CD8-positive, alpha-beta memory T cell (primary cell): ENCODE measurements at regions not wholly inside any gene's neighbourhood (a gene's known extent, or its start where the extent isn't known, plus 50 kb on each side); places are given as distances from the start of the nearest gene placed in this dataset.
A peak's percentile ranks its signal among the peaks of the same experiment; 100 is the strongest.

Experiments used
- CTCF ChIA-PET: fragments of 350-600 bp; sonication (Branson Sonifier 250); formaldehyde crosslinking; loops from one replicate; lab custom pipeline; 2021; ENCODE audit warnings: antibody characterized with exemption; lab: Charles Lee
- POLR2A ChIA-PET: fragments of 350-600 bp; sonication (Branson Sonifier 250); formaldehyde crosslinking; loops from one replicate; lab custom pipeline; 2021; ENCODE audit warnings: antibody characterized with exemption; lab: Charles Lee
- DNase-seq, 5 donors: peaks; one replicate each; pipeline versions ENCODE4 v3.0.0 to v3.0.0-alpha.2; 2020 to 2022; ENCODE audit warnings: mixed read lengths in 1 of 5
- H3K27ac ChIP-seq: one replicate; pipeline ENCODE4 v1.7.0; 2013; ENCODE audit warnings: low read depth, mild to moderate bottlenecking, low read length, moderate library complexity
- H3K27me3 ChIP-seq: 2 replicates; pipeline ENCODE4 v1.7.0; 2013; ENCODE audit warnings: low read length, mild to moderate bottlenecking; ENCODE audit not compliant: insufficient read depth, poor library complexity, severe bottlenecking
- H3K36me3 ChIP-seq: 2 replicates; pipeline ENCODE4 v1.7.0; 2013; ENCODE audit warnings: mild to moderate bottlenecking, low read length, moderate library complexity; ENCODE audit not compliant: insufficient read depth
- H3K4me1 ChIP-seq: 2 replicates; pipeline ENCODE4 v1.7.0; 2013; ENCODE audit warnings: mild to moderate bottlenecking, low read length, moderate library complexity; ENCODE audit not compliant: insufficient read depth
- H3K4me3 ChIP-seq: 2 replicates; pipeline ENCODE4 v1.7.0; 2013; ENCODE audit warnings: mild to moderate bottlenecking, low read length
- H3K9me3 ChIP-seq: 2 replicates; pipeline ENCODE4 v1.7.0; 2013; ENCODE audit warnings: mild to moderate bottlenecking, low read length
- H3K27ac Mint-ChIP-seq, 8 donors: one replicate each; pipeline ENCODE4 v1.8.0; 2020 to 2021; ENCODE audit warnings: mixed read lengths in 8 of 8, mild to moderate bottlenecking in 6 of 8, inconsistent platforms in 3 of 8, moderate library complexity in 3 of 8
- H3K27me3 Mint-ChIP-seq, 2 donors: one replicate each; pipeline ENCODE4 v1.8.0; 2020 to 2021; ENCODE audit warnings: mixed read lengths in 2 of 2, mild to moderate bottlenecking in 1 of 2, moderate library complexity in 1 of 2
- H3K36me3 Mint-ChIP-seq, 3 donors: one replicate each; pipeline ENCODE4 v1.8.0; 2020 to 2021; ENCODE audit warnings: mixed read lengths in 3 of 3, inconsistent platforms in 1 of 3, mild to moderate bottlenecking in 1 of 3
- H3K4me1 Mint-ChIP-seq, 3 donors: one replicate each; pipeline ENCODE4 v1.8.0; 2020 to 2021; ENCODE audit warnings: mixed read lengths in 3 of 3, inconsistent platforms in 1 of 3, mild to moderate bottlenecking in 1 of 3
- H3K4me3 Mint-ChIP-seq, 7 donors: one replicate each; pipeline ENCODE4 v1.8.0; 2020 to 2021; ENCODE audit warnings: mixed read lengths in 7 of 7, mild to moderate bottlenecking in 6 of 7, moderate library complexity in 4 of 7, inconsistent platforms in 2 of 7
- H3K9me3 Mint-ChIP-seq, 5 donors: one replicate each; pipeline ENCODE4 v1.8.0; 2020 to 2022; ENCODE audit warnings: mixed read lengths in 5 of 5, mild to moderate bottlenecking in 3 of 5, moderate library complexity in 2 of 5, inconsistent platforms in 1 of 5

DNA sequence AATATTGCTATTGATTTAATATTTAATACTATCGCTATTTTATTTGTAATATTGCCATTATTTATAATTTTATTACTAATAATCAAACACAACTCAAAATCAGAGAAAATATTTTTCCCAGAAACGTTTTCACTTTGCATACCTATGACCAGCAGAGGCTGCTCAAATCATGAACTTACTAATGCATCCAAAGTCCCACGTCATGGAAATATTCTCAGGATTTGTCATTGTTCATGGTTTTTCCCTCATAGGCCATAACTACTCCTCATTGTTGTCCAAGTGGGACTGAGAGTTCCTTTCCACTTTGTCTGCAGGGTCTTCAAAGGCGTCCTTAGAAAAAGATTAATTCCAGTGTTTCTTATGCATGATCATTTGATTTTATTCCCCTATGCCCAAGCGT lies 344.8 kb downstream of the THBS2 start:
- ChIA-PET POLR2A (no interaction called here), CTCF (no interaction called here)
- Histone ChIP-seq H3K36me3 (no peaks in the 10 kb centered on the region), H3K27me3 (no peaks in the 10 kb centered on the region), H3K9me3 (no peaks in the 10 kb centered on the region), H3K27ac (no peak overlapping the region), H3K4me3 (no peak overlapping the region), H3K4me1 (no peaks in the 10 kb centered on the region)
- no peak for DNase-seq
- Mint-ChIP-seq H3K9me3 (peaks cover 0 to 2% (median 0%) of the 10 kb centered on the region in 5 donors), H3K4me1 (peaks cover 16% of the 10 kb centered on the region in 3 donors), H3K27me3 (peaks cover 0 to 7% of the 10 kb centered on the region in 2 donors), H3K36me3 (peaks cover 0 to 4% (median 0%) of the 10 kb centered on the region in 3 donors), H3K27ac (peak overlapping the region in 1 of 8 donors; percentile 14), H3K4me3 (no peak overlapping the region)

DNA sequence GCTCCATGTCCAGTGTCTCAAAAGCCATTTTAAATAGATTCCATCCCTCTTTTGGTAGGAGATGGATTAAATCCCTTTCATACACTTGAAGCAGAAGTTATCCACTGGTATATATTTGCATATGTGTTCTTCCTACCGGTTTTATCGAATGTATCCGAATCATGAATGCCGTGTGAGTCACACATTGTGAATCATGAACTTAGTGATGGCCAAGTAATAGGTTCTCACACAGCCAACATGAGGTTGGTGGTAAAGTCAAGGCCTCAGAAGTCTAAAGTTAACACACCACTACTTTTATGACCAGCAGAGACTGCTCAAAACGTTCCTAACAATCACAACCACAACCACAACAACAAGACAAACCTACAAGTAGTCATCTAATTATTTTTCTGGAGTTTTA lies 345.5 kb downstream of the THBS2 start:
- no peak for DNase-seq
- H3K27me3 ChIP-seq = no peaks in the 10 kb centered on the region
- no peak overlapping the region for H3K27ac ChIP-seq
- H3K27me3 Mint-ChIP-seq = peaks cover 0 to 7% of the 10 kb centered on the region in 2 donors
- no peaks in the 10 kb centered on the region for H3K9me3 ChIP-seq
- no peak overlapping the region for H3K27ac Mint-ChIP-seq
- POLR2A ChIA-PET = no interaction called here
- peaks cover 0 to 2% (median 0%) of the 10 kb centered on the region in 5 donors for H3K9me3 Mint-ChIP-seq
- H3K36me3 Mint-ChIP-seq = peaks cover 0 to 4% (median 0%) of the 10 kb centered on the region in 3 donors
- no peaks in the 10 kb centered on the region for H3K4me1 ChIP-seq
- no peak overlapping the region for H3K4me3 Mint-ChIP-seq
- CTCF ChIA-PET = no interaction called here
- peaks cover 16% of the 10 kb centered on the region in 3 donors for H3K4me1 Mint-ChIP-seq
- no peak overlapping the region for H3K4me3 ChIP-seq
- no peaks in the 10 kb centered on the region for H3K36me3 ChIP-seq

DNA sequence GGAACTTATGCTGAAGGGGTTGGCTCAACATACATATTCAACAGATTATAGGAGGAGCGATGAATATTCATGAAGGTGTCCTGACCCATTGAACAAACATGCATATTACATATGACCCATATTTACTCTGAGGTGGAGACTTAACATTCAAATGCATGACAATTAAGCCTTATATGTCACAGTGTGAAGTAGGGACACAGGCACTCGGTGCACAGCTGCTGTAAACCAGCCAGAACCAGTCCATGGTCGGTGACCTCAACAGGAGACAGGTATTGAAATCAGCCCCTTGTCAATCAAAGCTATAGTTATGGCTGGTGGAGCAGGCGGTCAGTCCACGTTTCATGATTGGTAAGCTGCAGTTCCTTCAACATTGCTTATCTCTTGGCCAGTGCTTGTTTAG lies 347.3 kb downstream of the THBS2 start:
- peaks cover 15 to 16% (median 16%) of the 10 kb centered on the region in 3 donors for H3K4me1 Mint-ChIP-seq
- Histone ChIP-seq H3K36me3 (no peaks in the 10 kb centered on the region), H3K4me3 (no peak overlapping the region), H3K9me3 (no peaks in the 10 kb centered on the region), H3K27ac (no peak overlapping the region), H3K4me1 (no peaks in the 10 kb centered on the region), H3K27me3 (no peaks in the 10 kb centered on the region)
- H3K27me3 Mint-ChIP-seq = no peaks in the 10 kb centered on the region
- H3K4me3 Mint-ChIP-seq = peak overlapping the region in 3 of 7 donors; percentile 9 to 72 (median 13)
- peaks cover 0 to 4% (median 0%) of the 10 kb centered on the region in 3 donors for H3K36me3 Mint-ChIP-seq
- H3K9me3 Mint-ChIP-seq = peaks cover 0 to 2% (median 0%) of the 10 kb centered on the region in 5 donors
- DNase-seq = no peak
- ChIA-PET POLR2A (no interaction called here), CTCF (no interaction called here)
- H3K27ac Mint-ChIP-seq = peak overlapping the region in 6 of 8 donors; percentile 13 to 77 (median 48)

DNA sequence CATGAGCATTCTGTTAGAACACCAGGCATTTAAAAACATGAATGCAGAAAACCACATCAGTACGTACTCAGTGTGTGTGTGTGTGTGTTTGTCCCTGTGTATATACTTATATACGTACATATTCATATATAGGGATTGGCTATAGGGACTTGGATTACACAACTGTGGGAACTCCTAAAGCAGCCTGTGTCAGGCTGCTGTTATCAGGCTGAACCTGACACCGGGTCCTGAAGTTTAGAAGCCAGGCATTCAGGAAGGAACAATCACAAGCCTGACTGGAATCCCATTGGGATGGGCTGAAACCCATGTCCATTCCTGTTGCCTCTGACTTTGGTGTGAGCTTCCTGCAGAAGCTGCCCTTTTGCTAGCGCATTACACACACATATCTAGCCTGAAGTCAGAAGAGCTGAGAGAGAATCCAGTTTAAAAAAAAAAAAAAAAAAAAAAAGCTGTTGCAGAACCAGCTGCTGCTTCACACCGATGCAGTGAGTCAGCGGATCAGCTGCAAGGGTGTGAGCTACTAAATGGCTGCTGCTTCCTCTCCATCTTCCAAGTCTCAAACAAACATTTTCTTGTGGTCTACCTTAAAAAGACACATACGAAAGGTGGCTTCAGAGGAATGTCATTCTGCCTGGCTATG lies 348.1 kb downstream of the THBS2 start:
- peak in 2 of 5 donors; percentile 29 to 34 for DNase-seq
- no peaks in the 10 kb centered on the region for H3K9me3 ChIP-seq
- ChIA-PET CTCF (no interaction called here), POLR2A (no interaction called here)
- H3K27me3 ChIP-seq = no peaks in the 10 kb centered on the region
- Mint-ChIP-seq H3K4me1 (peaks cover 15 to 16% (median 16%) of the 10 kb centered on the region in 3 donors), H3K9me3 (peaks cover 0 to 2% (median 0%) of the 10 kb centered on the region in 5 donors), H3K27me3 (no peaks in the 10 kb centered on the region), H3K4me3 (peak overlapping the region in 5 of 7 donors; percentile 7 to 72 (median 13)), H3K36me3 (peaks cover 0 to 4% (median 0%) of the 10 kb centered on the region in 3 donors), H3K27ac (peak overlapping the region; percentile 25 to 77 (median 52))
- H3K27ac ChIP-seq = no peak overlapping the region
- H3K4me1 ChIP-seq = no peaks in the 10 kb centered on the region
- H3K4me3 ChIP-seq = no peak overlapping the region
- H3K36me3 ChIP-seq = no peaks in the 10 kb centered on the region

DNA sequence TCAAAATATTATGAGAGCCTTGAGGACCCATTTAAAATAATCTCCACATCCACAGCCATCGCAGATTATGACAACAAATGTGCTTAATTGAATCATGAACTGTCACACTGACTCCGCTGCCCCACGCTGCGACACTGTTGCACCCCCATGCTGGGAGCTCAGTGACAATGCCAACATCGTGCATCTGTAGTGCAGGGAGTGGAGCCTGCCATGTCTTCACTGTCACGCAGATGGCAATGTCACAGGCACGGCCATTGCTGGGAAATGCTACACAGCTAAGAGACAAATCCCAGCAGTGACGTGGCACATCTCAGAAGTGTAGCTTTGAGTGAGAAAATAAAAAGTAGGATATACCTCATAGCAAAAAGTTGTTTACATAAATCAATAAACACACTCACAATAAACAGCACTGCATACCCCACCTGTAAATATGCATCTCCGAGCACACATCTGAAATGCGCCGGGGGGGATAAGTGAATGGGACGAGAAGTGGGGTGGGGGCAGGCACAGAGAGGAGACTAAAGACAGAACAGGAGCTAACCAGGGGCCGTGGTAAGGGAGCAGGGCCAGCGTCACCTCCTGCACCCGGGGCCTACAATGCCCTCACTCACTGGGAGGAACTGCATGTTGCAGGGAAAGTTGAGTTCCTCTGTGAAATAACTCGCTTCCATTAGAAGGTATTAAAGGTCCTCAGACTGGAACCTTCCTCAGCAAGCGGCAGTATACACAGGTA lies 349.9 kb downstream of the THBS2 start:
- no peak overlapping the region for H3K27ac Mint-ChIP-seq
- H3K4me3 Mint-ChIP-seq = no peak overlapping the region
- H3K36me3 Mint-ChIP-seq = peaks cover 0 to 4% (median 0%) of the 10 kb centered on the region in 3 donors
- H3K4me1 ChIP-seq = no peaks in the 10 kb centered on the region
- POLR2A ChIA-PET = no interaction called here
- peaks cover 12 to 16% (median 16%) of the 10 kb centered on the region in 3 donors for H3K4me1 Mint-ChIP-seq
- no peaks in the 10 kb centered on the region for H3K36me3 ChIP-seq
- H3K27me3 Mint-ChIP-seq = peaks cover 0 to 6% of the 10 kb centered on the region in 2 donors
- H3K4me3 ChIP-seq = no peak overlapping the region
- CTCF ChIA-PET = interaction anchor here (1.3 kb wide), 1 partner anchor 53 kb away, joined by 3 read pairs; no protein-coding TSS in a partner anchor
- no peaks in the 10 kb centered on the region for H3K9me3 Mint-ChIP-seq
- no peaks in the 10 kb centered on the region for H3K27me3 ChIP-seq
- no peaks in the 10 kb centered on the region for H3K9me3 ChIP-seq
- DNase-seq = no peak
- no peak overlapping the region for H3K27ac ChIP-seq

DNA sequence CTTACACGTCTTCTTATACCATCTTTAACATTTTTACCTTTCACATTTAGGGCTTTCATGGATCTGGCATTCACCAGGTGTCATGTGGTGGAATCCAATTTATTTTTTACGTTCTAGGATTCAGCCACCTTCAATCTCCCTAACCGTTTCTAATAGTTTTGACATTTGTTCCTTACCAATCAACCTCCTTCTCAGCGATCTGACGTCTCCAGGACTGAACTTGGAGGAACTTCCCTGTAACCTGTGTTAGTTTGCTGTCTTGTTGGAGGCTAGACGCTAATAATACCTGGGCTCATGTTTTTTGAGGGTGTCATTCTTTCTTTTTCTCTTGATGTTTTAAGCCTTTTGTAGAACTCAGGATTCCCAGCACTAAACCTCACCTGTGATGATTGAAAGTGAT lies 351.6 kb downstream of the THBS2 start:
- Mint-ChIP-seq H3K27me3 (peaks cover 0 to 6% of the 10 kb centered on the region in 2 donors), H3K36me3 (no peaks in the 10 kb centered on the region), H3K4me3 (no peak overlapping the region), H3K4me1 (peaks cover 12 to 16% (median 16%) of the 10 kb centered on the region in 3 donors), H3K9me3 (no peaks in the 10 kb centered on the region), H3K27ac (no peak overlapping the region)
- DNase-seq = no peak
- ChIA-PET POLR2A (no interaction called here), CTCF (no interaction called here)
- no peaks in the 10 kb centered on the region for H3K9me3 ChIP-seq
- no peaks in the 10 kb centered on the region for H3K36me3 ChIP-seq
- no peak overlapping the region for H3K27ac ChIP-seq
- no peaks in the 10 kb centered on the region for H3K27me3 ChIP-seq
- H3K4me1 ChIP-seq = no peaks in the 10 kb centered on the region
- no peak overlapping the region for H3K4me3 ChIP-seq

DNA sequence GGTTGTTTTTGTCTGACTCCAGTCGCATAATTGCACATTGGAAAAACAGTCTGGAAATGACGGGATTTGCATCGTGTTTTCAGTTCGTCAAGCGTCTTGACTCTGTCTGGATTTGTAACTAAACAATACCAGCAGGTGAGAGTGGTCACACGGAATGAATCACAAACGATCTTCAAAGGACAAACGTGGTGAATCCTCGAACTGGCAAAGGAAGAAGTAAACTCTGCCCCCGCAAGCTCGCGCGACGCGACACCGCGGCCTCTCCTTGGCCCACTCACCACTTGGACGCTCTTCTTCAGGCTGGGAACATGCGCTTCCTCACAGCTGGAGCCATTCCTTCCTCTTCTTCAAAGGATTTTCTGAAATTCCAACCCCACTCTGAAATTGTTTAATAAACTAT lies 352.6 kb downstream of the THBS2 start:
- H3K9me3 Mint-ChIP-seq = peaks cover 0 to 2% (median 0%) of the 10 kb centered on the region in 5 donors
- no peaks in the 10 kb centered on the region for H3K36me3 ChIP-seq
- H3K27ac Mint-ChIP-seq = no peak overlapping the region
- no peak overlapping the region for H3K27ac ChIP-seq
- no peak for DNase-seq
- H3K36me3 Mint-ChIP-seq = no peaks in the 10 kb centered on the region
- no peak overlapping the region for H3K4me3 ChIP-seq
- ChIA-PET POLR2A (no interaction called here), CTCF (no interaction called here)
- H3K4me3 Mint-ChIP-seq = no peak overlapping the region
- H3K4me1 ChIP-seq = no peaks in the 10 kb centered on the region
- H3K9me3 ChIP-seq = no peaks in the 10 kb centered on the region
- H3K27me3 ChIP-seq = no peaks in the 10 kb centered on the region
- H3K4me1 Mint-ChIP-seq = peaks cover 9 to 21% (median 10%) of the 10 kb centered on the region in 3 donors
- H3K27me3 Mint-ChIP-seq = peaks cover 0 to 6% of the 10 kb centered on the region in 2 donors

DNA sequence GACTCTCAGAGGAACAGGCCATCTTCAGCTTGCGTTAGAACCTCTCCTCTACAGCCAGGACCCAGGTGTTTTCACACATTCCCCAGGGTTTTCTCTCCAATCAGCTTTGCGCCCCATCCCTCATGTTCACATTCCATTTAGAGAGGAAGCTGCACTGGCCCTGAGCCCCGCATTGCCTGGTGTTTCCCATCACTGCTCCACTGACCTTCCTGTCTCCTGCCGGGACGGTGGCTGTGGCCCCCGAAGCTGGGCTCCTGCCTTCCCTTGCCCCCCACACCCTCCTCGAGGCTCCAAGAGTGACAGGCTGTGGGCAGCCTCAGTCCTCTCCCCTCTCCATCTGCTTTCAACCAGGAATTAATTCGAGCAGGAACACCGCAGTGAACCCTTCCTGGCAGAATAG lies 357.3 kb downstream of the THBS2 start:
- Mint-ChIP-seq H3K4me3 (peak overlapping the region in 3 of 7 donors; percentile 42 to 64 (median 56)), H3K36me3 (no peaks in the 10 kb centered on the region), H3K9me3 (peaks cover 0 to 2% (median 0%) of the 10 kb centered on the region in 5 donors), H3K27ac (peak overlapping the region in 3 of 8 donors; percentile 11 to 56 (median 29)), H3K27me3 (peaks cover 0 to 6% of the 10 kb centered on the region in 2 donors), H3K4me1 (peaks cover 14 to 26% (median 16%) of the 10 kb centered on the region in 3 donors)
- Histone ChIP-seq H3K4me3 (no peak overlapping the region), H3K27ac (no peak overlapping the region), H3K36me3 (no peaks in the 10 kb centered on the region), H3K27me3 (no peaks in the 10 kb centered on the region), H3K9me3 (no peaks in the 10 kb centered on the region), H3K4me1 (peaks cover 6% of the 10 kb centered on the region)
- ChIA-PET POLR2A (no interaction called here), CTCF (interaction anchor here (2.2 kb wide), 1 partner anchor 1634 kb away, joined by 10 read pairs; no protein-coding TSS in a partner anchor)
- DNase-seq = no peak
